ENCODE measurements at regions not wholly inside any gene's neighbourhood (a gene's known extent, or its start where the extent isn't known, plus 50 kb on each side); places are given as distances from the start of the nearest gene placed in this dataset.

DNA sequence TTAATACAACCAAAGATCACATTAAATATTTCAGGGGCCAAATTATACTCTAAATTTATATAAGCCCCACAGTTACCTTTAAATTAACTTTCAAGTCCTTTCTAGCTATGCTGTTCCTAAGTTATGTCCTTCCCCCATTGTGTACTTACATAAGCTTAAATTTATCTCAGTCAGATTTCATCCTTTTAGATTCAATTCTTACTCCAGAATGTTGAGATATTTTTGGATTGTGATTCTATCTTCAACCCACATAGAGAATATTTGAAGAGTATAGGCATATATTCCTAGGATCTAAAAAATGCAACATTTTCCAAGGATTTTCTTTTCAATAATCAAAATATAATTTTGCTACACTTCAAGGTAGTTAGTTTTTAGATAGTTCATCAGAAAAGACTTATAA is 242.8 kb downstream of the KCNE4 start:
- TF ChIP-seq, protein P1, sequence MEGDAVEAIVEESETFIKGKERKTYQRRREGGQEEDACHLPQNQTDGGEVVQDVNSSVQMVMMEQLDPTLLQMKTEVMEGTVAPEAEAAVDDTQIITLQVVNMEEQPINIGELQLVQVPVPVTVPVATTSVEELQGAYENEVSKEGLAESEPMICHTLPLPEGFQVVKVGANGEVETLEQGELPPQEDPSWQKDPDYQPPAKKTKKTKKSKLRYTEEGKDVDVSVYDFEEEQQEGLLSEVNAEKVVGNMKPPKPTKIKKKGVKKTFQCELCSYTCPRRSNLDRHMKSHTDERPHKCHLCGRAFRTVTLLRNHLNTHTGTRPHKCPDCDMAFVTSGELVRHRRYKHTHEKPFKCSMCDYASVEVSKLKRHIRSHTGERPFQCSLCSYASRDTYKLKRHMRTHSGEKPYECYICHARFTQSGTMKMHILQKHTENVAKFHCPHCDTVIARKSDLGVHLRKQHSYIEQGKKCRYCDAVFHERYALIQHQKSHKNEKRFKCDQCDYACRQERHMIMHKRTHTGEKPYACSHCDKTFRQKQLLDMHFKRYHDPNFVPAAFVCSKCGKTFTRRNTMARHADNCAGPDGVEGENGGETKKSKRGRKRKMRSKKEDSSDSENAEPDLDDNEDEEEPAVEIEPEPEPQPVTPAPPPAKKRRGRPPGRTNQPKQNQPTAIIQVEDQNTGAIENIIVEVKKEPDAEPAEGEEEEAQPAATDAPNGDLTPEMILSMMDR (IDR thresholded peaks at IDR 0.05) = no peak
- TF ChIP-seq POLR2AphosphoS5 (IDR thresholded peaks at IDR 0.05) = no peak

All from breast epithelium (tissue), 3 donors.